Fibroblast of lung (primary cell): ENCODE measurements at regions not wholly inside any gene's neighbourhood (a gene's known extent, or its start where the extent isn't known, plus 50 kb on each side); places are given as distances from the start of the nearest gene placed in this dataset.

Experiments
- CTCF ChIP-seq, 2 donors: IDR thresholded peaks in 1 of 2; conservative IDR thresholded peaks in 1 of 2; 1 replicate in 1 of 2; 2 replicates in 1 of 2; pipeline ENCODE4 v1.5.1; 2011 to 2012; ENCODE audit warnings: low read length in 2 of 2, control low read depth in 1 of 2, inconsistent platforms in 1 of 2, low read depth in 1 of 2, mild to moderate bottlenecking in 1 of 2
- EZH2 ChIP-seq: IDR thresholded peaks from 2 replicates; pipeline ENCODE4 v1.5.1; 2012; ENCODE audit warnings: low read length, control low read depth, mild to moderate bottlenecking; ENCODE audit errors: missing control alignments

- no peak for TF ChIP-seq EZH2
- no peak for TF ChIP-seq CTCF (conservative IDR thresholded peaks at IDR 0.05 in 1 of 2, IDR thresholded peaks at IDR 0.05 in 1 of 2; ENCODE audit: low read depth in 1 of 2, low read length in 2 of 2)
Measured at GRCh38 chr4:175051974-175052373, 133.8 kb downstream of the ADAM29 start.
